HFFc6 (cell line): ENCODE measurements at regions not wholly inside any gene's neighbourhood (a gene's known extent, or its start where the extent isn't known, plus 50 kb on each side); places are given as distances from the start of the nearest gene placed in this dataset.

ENCODE experiments used
- DNase-seq: peaks from one replicate; pipeline ENCODE4 v3.0.0-alpha.2; 2018
- H3K27ac Mint-ChIP-seq: 2 replicates; pipeline ENCODE4 v1.8.0; 2020; ENCODE audit warnings: mild to moderate bottlenecking, mixed read lengths
- H3K27me3 Mint-ChIP-seq: 2 replicates; pipeline ENCODE4 v1.8.0; 2021; ENCODE audit warnings: mild to moderate bottlenecking, moderate library complexity, mixed read lengths; ENCODE audit not compliant: insufficient read depth
- H3K36me3 Mint-ChIP-seq: 2 replicates; pipeline ENCODE4 v1.8.0; 2021; ENCODE audit warnings: low read depth, mixed read lengths
- H3K4me1 Mint-ChIP-seq: 2 replicates; pipeline ENCODE4 v1.8.0; 2020; ENCODE audit warnings: low read depth, mixed read lengths
- H3K4me3 Mint-ChIP-seq: 2 replicates; pipeline ENCODE4 v1.8.0; 2020; ENCODE audit warnings: mild to moderate bottlenecking, moderate library complexity, mixed read lengths
- H3K9me3 Mint-ChIP-seq: 2 replicates; pipeline ENCODE4 v1.8.0; 2020; ENCODE audit warnings: mild to moderate bottlenecking, mixed read lengths
- TF ChIP-seq, protein P1 (sequence below): fragments of 200-600 bp; sonication (generic); IDR thresholded peaks from 2 replicates; pipeline ENCODE4 v1.5.0; 2021; ENCODE audit warnings: antibody characterized with exemption, mild to moderate bottlenecking

DNA sequence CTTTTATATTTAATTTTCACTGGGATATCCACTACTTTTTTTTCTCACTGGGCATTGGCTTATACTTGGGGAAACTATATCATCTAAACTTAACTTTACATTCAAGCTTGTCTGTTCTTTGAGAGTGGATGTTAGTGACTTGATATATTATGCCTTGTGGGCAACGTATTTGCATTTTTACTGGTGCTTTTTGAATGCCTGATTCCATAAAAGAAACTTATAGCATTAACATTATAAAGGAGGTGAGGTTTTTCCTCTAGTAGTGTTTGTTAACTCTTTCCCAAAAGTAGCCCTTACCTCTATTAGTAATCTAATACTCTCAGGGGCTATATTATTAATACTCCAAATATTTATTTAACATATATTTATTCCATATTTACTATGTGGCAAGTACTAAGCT, 416.5 kb downstream of the PLA2G4A start:
- no peak for DNase-seq
- Mint-ChIP-seq H3K27me3 (no peaks in the 10 kb centered on the region), H3K36me3 (no peaks in the 10 kb centered on the region), H3K9me3 (peaks cover 50% of the 10 kb centered on the region), H3K27ac (no peak overlapping the region), H3K4me1 (no peaks in the 10 kb centered on the region), H3K4me3 (no peak overlapping the region)
- TF ChIP-seq, protein P1, sequence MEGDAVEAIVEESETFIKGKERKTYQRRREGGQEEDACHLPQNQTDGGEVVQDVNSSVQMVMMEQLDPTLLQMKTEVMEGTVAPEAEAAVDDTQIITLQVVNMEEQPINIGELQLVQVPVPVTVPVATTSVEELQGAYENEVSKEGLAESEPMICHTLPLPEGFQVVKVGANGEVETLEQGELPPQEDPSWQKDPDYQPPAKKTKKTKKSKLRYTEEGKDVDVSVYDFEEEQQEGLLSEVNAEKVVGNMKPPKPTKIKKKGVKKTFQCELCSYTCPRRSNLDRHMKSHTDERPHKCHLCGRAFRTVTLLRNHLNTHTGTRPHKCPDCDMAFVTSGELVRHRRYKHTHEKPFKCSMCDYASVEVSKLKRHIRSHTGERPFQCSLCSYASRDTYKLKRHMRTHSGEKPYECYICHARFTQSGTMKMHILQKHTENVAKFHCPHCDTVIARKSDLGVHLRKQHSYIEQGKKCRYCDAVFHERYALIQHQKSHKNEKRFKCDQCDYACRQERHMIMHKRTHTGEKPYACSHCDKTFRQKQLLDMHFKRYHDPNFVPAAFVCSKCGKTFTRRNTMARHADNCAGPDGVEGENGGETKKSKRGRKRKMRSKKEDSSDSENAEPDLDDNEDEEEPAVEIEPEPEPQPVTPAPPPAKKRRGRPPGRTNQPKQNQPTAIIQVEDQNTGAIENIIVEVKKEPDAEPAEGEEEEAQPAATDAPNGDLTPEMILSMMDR = no peak

DNA sequence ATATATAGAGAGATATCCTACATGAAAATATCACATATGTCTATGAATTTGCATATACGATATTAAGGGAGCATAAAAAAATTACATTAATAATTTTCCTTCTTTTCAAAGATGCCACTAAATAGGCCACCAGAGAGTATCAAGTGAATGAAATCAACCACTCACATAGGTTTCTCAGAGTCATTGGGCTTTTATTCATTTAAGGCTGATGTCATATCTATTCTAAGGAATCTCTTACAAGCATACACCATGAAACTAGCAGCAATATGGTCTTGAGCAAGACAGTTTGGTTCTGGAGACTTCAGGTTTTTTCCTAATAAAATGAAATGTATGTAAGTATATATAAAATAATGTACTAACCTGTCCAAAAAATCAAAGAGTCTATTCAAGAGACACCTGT, 420.4 kb downstream of the PLA2G4A start:
- Mint-ChIP-seq H3K4me1 (no peaks in the 10 kb centered on the region), H3K27ac (no peak overlapping the region), H3K36me3 (no peaks in the 10 kb centered on the region), H3K27me3 (no peaks in the 10 kb centered on the region), H3K9me3 (peaks cover 27% of the 10 kb centered on the region), H3K4me3 (no peak overlapping the region)
- DNase-seq = no peak
- TF ChIP-seq, protein P1 = no peak

DNA sequence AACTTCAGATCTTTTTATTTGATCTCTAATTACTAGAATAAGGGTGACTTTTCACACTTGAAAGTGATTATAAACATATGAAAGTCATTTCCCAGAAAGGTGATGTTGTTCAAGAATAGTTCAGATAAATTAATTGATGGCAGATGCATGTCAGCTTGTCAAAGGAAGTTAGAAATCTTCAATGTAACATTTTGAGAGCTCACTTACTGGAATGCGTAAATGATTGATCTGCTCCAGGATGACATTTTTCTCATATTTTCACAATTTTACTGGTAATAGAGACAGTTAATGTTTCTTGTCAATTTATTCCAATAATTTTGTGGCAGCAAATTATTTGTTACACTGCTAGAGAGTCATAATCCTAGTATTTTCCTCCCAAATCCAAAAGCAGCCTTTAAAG, 424.2 kb downstream of the PLA2G4A start:
- H3K27ac Mint-ChIP-seq = no peak overlapping the region
- no peak for DNase-seq
- TF ChIP-seq, protein P1 = no peak
- no peaks in the 10 kb centered on the region for H3K36me3 Mint-ChIP-seq
- H3K9me3 Mint-ChIP-seq = peaks cover 15% of the 10 kb centered on the region
- no peaks in the 10 kb centered on the region for H3K27me3 Mint-ChIP-seq
- H3K4me3 Mint-ChIP-seq = no peak overlapping the region
- H3K4me1 Mint-ChIP-seq = no peaks in the 10 kb centered on the region

DNA sequence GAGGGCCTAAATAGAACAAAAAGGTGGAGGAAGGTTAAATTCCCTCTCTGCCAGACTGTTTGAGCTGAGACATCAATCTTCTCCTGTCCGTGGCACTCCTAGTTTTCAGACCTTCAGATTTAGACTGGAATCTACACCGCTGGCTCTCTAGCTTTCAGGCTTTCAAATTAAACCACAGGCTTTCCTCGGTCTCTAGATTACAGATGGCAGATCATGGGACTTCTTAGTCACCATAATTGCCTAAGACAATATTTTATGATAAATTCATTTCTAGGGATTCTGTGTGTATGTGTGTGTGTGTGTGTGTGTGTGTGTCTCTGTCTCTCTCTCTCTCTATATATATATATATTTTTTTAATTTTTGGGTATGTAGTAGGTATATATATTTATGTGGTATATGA, 428.7 kb downstream of the PLA2G4A start:
- Mint-ChIP-seq H3K9me3 (peaks cover 8% of the 10 kb centered on the region), H3K27me3 (no peaks in the 10 kb centered on the region), H3K4me1 (no peaks in the 10 kb centered on the region), H3K36me3 (no peaks in the 10 kb centered on the region), H3K27ac (no peak overlapping the region), H3K4me3 (no peak overlapping the region)
- TF ChIP-seq, protein P1 = no peak
- no peak for DNase-seq

DNA sequence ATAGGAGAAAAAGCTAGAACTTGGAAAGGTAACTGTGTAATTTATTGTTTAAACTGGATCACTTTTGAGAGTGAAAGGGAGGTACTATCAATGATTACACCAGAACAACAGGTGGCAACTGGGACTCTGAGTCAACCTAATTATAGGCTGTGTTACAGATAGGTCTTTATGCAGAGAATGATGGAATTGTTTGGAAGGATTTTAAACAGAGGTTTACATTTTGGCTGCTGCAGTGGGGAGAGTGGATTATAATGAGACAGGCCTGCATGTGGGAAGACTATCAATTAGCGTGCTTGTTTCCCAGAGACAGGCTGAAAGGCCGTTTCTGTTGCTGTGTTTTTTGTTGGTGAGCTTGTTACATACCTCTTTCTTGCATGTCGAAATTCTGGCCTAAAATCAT, 432.9 kb downstream of the PLA2G4A start:
- TF ChIP-seq, protein P1 = no peak
- no peaks in the 10 kb centered on the region for H3K4me1 Mint-ChIP-seq
- no peak overlapping the region for H3K4me3 Mint-ChIP-seq
- no peak for DNase-seq
- H3K9me3 Mint-ChIP-seq = no peaks in the 10 kb centered on the region; the same call in 1 of the 2 replicates
- no peaks in the 10 kb centered on the region for H3K27me3 Mint-ChIP-seq
- H3K27ac Mint-ChIP-seq = no peak overlapping the region
- no peaks in the 10 kb centered on the region for H3K36me3 Mint-ChIP-seq

DNA sequence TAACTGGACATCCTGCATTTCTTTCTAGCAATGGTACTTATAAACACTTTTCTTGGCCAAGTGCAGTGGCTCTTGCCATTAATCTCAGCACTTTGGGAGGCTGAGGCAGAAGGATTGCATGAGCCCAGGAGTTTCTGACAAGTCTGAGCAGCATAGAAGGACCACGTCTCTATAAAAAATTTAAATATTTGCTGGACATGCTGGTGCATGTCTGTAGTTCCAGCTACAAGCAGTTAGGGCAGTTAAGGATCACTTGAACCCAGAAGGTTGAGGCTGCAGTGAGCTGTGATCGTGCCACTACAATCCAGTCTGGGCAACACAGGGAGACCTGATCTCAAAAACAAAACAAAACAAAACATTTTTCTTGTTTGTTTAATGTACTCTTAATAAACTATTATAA, 434.0 kb downstream of the PLA2G4A start:
- DNase-seq = no peak
- Mint-ChIP-seq H3K27ac (no peak overlapping the region), H3K4me3 (no peak overlapping the region), H3K9me3 (no peaks in the 10 kb centered on the region; the same call in 1 of the 2 replicates), H3K36me3 (no peaks in the 10 kb centered on the region), H3K27me3 (no peaks in the 10 kb centered on the region), H3K4me1 (no peaks in the 10 kb centered on the region)
- TF ChIP-seq, protein P1 = no peak
